CD4-positive, alpha-beta memory T cell (primary cell): ENCODE measurements at regions not wholly inside any gene's neighbourhood (a gene's known extent, or its start where the extent isn't known, plus 50 kb on each side); places are given as distances from the start of the nearest gene placed in this dataset.
A peak's percentile ranks its signal among the peaks of the same experiment; 100 is the strongest.

Experiments
- CTCF ChIA-PET: fragments of 350-600 bp; sonication (Branson Sonifier 250); formaldehyde crosslinking; loops from one replicate; lab custom pipeline; 2021; ENCODE audit warnings: inconsistent platforms; ENCODE audit not compliant: partially characterized antibody; lab: Charles Lee
- POLR2A ChIA-PET: fragments of 350-600 bp; sonication (Branson Sonifier 250); formaldehyde crosslinking; loops from one replicate; lab custom pipeline; 2021; ENCODE audit not compliant: partially characterized antibody; lab: Charles Lee
- DNase-seq, 5 donors: peaks; one replicate each; pipeline versions ENCODE4 v3.0.0 to v3.0.0-alpha.2; 2020 to 2022; ENCODE audit warnings: mixed read lengths in 1 of 5
- H3K27ac ChIP-seq: one replicate; pipeline ENCODE4 v1.7.0; 2013; ENCODE audit warnings: low read depth, low read length
- H3K27me3 ChIP-seq: 2 replicates; pipeline ENCODE4 v1.7.0; 2013; ENCODE audit warnings: mild to moderate bottlenecking, low read length, moderate library complexity; ENCODE audit not compliant: insufficient read depth
- H3K36me3 ChIP-seq: 2 replicates; pipeline ENCODE4 v1.7.0; 2013; ENCODE audit warnings: mild to moderate bottlenecking, low read length, moderate library complexity; ENCODE audit not compliant: insufficient read depth
- H3K4me1 ChIP-seq: 2 replicates; pipeline ENCODE4 v1.7.0; 2013; ENCODE audit warnings: mild to moderate bottlenecking, low read length, moderate library complexity; ENCODE audit not compliant: insufficient read depth
- H3K4me3 ChIP-seq, 2 donors: one replicate each; pipeline ENCODE4 v1.7.0; 2013; ENCODE audit warnings: low read length in 2 of 2, mild to moderate bottlenecking in 1 of 2
- H3K9me3 ChIP-seq, 2 donors: one replicate each; pipeline ENCODE4 v1.7.0; 2013; ENCODE audit warnings: low read length in 2 of 2, control low read depth in 1 of 2; ENCODE audit not compliant: control insufficient read depth in 1 of 2
- H3K27ac Mint-ChIP-seq, 7 donors: one replicate each; pipeline ENCODE4 v1.8.0; 2020 to 2021; ENCODE audit warnings: mixed read lengths in 7 of 7, mild to moderate bottlenecking in 6 of 7, inconsistent platforms in 3 of 7, moderate library complexity in 3 of 7
- H3K27me3 Mint-ChIP-seq, 2 donors: one replicate each; pipeline ENCODE4 v1.8.0; 2020 to 2021; ENCODE audit warnings: mixed read lengths in 2 of 2
- H3K36me3 Mint-ChIP-seq, 2 donors: one replicate each; pipeline ENCODE4 v1.8.0; 2020 to 2021; ENCODE audit warnings: mixed read lengths in 2 of 2, inconsistent platforms in 1 of 2, mild to moderate bottlenecking in 1 of 2
- H3K4me1 Mint-ChIP-seq, 4 donors: one replicate each; pipeline ENCODE4 v1.8.0; 2020 to 2021; ENCODE audit warnings: mixed read lengths in 4 of 4, mild to moderate bottlenecking in 1 of 4
- H3K4me3 Mint-ChIP-seq, 8 donors: one replicate each; pipeline ENCODE4 v1.8.0; 2020 to 2021; ENCODE audit warnings: mixed read lengths in 8 of 8, mild to moderate bottlenecking in 7 of 8, moderate library complexity in 6 of 8, inconsistent platforms in 3 of 8
- H3K9me3 Mint-ChIP-seq, 8 donors: one replicate each; pipeline ENCODE4 v1.8.0; 2020 to 2021; ENCODE audit warnings: mixed read lengths in 8 of 8, mild to moderate bottlenecking in 5 of 8, inconsistent platforms in 3 of 8, moderate library complexity in 1 of 8
- intact Hi-C: fragments of 100-400 bp; cut with micrococcal nuclease; formaldehyde crosslinking; loops from one replicate; pipeline ENCODE4 v1.15.1; 2023

GRCh38 chr13:86714495-86714894 lies 915.3 kb upstream of the SLITRK6 start:
- no peaks in the 10 kb centered on the region for H3K4me1 Mint-ChIP-seq
- H3K27me3 Mint-ChIP-seq: no peaks in the 10 kb centered on the region
- no peak for DNase-seq
- no peak overlapping the region for H3K4me3 ChIP-seq
- no peak overlapping the region for H3K27ac Mint-ChIP-seq
- no peak overlapping the region for H3K27ac ChIP-seq
- ChIA-PET POLR2A (no interaction called here), CTCF (no interaction called here)
- no peaks in the 10 kb centered on the region for H3K4me1 ChIP-seq
- H3K27me3 ChIP-seq: no peaks in the 10 kb centered on the region
- intact Hi-C loops: no loop called here
- no peaks in the 10 kb centered on the region for H3K36me3 ChIP-seq
- H3K9me3 ChIP-seq: no peaks in the 10 kb centered on the region
- H3K9me3 Mint-ChIP-seq: peaks cover 0 to 35% (median 13%) of the 10 kb centered on the region in 8 donors
- no peak overlapping the region for H3K4me3 Mint-ChIP-seq
- H3K36me3 Mint-ChIP-seq: no peaks in the 10 kb centered on the region

GRCh38 chr13:86725105-86725504 lies 925.9 kb upstream of the SLITRK6 start:
- Histone ChIP-seq H3K4me3 (no peak overlapping the region), H3K36me3 (no peaks in the 10 kb centered on the region), H3K27me3 (no peaks in the 10 kb centered on the region), H3K4me1 (no peaks in the 10 kb centered on the region), H3K27ac (no peak overlapping the region), H3K9me3 (no peaks in the 10 kb centered on the region)
- Mint-ChIP-seq H3K4me3 (no peak overlapping the region), H3K4me1 (no peaks in the 10 kb centered on the region), H3K36me3 (no peaks in the 10 kb centered on the region), H3K27ac (no peak overlapping the region), H3K27me3 (no peaks in the 10 kb centered on the region), H3K9me3 (peaks cover 2 to 21% (median 7%) of the 10 kb centered on the region in 8 donors)
- DNase-seq: no peak
- ChIA-PET POLR2A (no interaction called here), CTCF (no interaction called here)
- intact Hi-C loops: no loop called here

- Mint-ChIP-seq H3K9me3 (peaks cover 4 to 20% (median 9%) of the 10 kb centered on the region in 8 donors), H3K36me3 (peaks cover 0 to 1% of the 10 kb centered on the region in 2 donors), H3K4me1 (no peaks in the 10 kb centered on the region), H3K4me3 (no peak overlapping the region), H3K27ac (no peak overlapping the region), H3K27me3 (no peaks in the 10 kb centered on the region)
- intact Hi-C loops: no loop called here
- Histone ChIP-seq H3K4me1 (no peaks in the 10 kb centered on the region), H3K27me3 (no peaks in the 10 kb centered on the region), H3K36me3 (no peaks in the 10 kb centered on the region), H3K9me3 (no peaks in the 10 kb centered on the region), H3K4me3 (no peak overlapping the region), H3K27ac (no peak overlapping the region)
- POLR2A ChIA-PET: no interaction called here
- no peak for DNase-seq
- CTCF ChIA-PET: no interaction called here
Measured at GRCh38 chr13:86729206-86729605, 930.0 kb upstream of the SLITRK6 start.

- CTCF ChIA-PET: no interaction called here
- Mint-ChIP-seq H3K4me1 (no peaks in the 10 kb centered on the region), H3K27me3 (no peaks in the 10 kb centered on the region), H3K27ac (no peak overlapping the region), H3K36me3 (peaks cover 0 to 1% of the 10 kb centered on the region in 2 donors), H3K4me3 (no peak overlapping the region), H3K9me3 (peaks cover 4 to 29% (median 12%) of the 10 kb centered on the region in 8 donors)
- intact Hi-C loops: no loop called here
- Histone ChIP-seq H3K4me3 (no peak overlapping the region), H3K4me1 (no peaks in the 10 kb centered on the region), H3K27me3 (no peaks in the 10 kb centered on the region), H3K27ac (no peak overlapping the region), H3K36me3 (no peaks in the 10 kb centered on the region), H3K9me3 (no peaks in the 10 kb centered on the region)
- POLR2A ChIA-PET: no interaction called here
- no peak for DNase-seq
Measured at GRCh38 chr13:86731987-86732386, 932.8 kb upstream of the SLITRK6 start.

- Histone ChIP-seq H3K27ac (no peak overlapping the region), H3K9me3 (no peaks in the 10 kb centered on the region), H3K4me3 (no peak overlapping the region), H3K27me3 (no peaks in the 10 kb centered on the region), H3K4me1 (no peaks in the 10 kb centered on the region), H3K36me3 (no peaks in the 10 kb centered on the region)
- Mint-ChIP-seq H3K36me3 (peaks cover 0 to 1% of the 10 kb centered on the region in 2 donors), H3K9me3 (peaks cover 0 to 28% (median 12%) of the 10 kb centered on the region in 8 donors), H3K4me1 (no peaks in the 10 kb centered on the region), H3K27ac (no peak overlapping the region), H3K4me3 (no peak overlapping the region), H3K27me3 (no peaks in the 10 kb centered on the region)
- intact Hi-C loops: no loop called here
- no peak for DNase-seq
- CTCF ChIA-PET: no interaction called here
- POLR2A ChIA-PET: no interaction called here
Measured at GRCh38 chr13:86737334-86737932, 933.7 kb upstream of the SLITRK5 start.

GRCh38 chr13:86741762-86742285 lies 929.3 kb upstream of the SLITRK5 start:
- no peaks in the 10 kb centered on the region for H3K36me3 Mint-ChIP-seq
- Histone ChIP-seq H3K27me3 (no peaks in the 10 kb centered on the region), H3K4me3 (no peak overlapping the region), H3K27ac (no peak overlapping the region), H3K36me3 (no peaks in the 10 kb centered on the region), H3K9me3 (no peaks in the 10 kb centered on the region), H3K4me1 (no peaks in the 10 kb centered on the region)
- peaks cover 0 to 27% (median 6%) of the 10 kb centered on the region in 8 donors for H3K9me3 Mint-ChIP-seq
- CTCF ChIA-PET: no interaction called here
- H3K27ac Mint-ChIP-seq: no peak overlapping the region
- no peaks in the 10 kb centered on the region for H3K4me1 Mint-ChIP-seq
- H3K4me3 Mint-ChIP-seq: no peak overlapping the region
- no peak for DNase-seq
- POLR2A ChIA-PET: no interaction called here
- no peaks in the 10 kb centered on the region for H3K27me3 Mint-ChIP-seq
- intact Hi-C loops: no loop called here

- H3K36me3 Mint-ChIP-seq: no peaks in the 10 kb centered on the region
- H3K27ac Mint-ChIP-seq: peak overlapping the region; percentile 14 to 89 (median 81)
- no peaks in the 10 kb centered on the region for H3K27me3 Mint-ChIP-seq
- POLR2A ChIA-PET: interaction anchor here (1.5 kb wide), 1 partner anchor 9 kb away, joined by 8 read pairs; no protein-coding TSS in a partner anchor
- intact Hi-C loops: no loop called here
- H3K4me1 Mint-ChIP-seq: peaks cover 0 to 10% (median 2%) of the 10 kb centered on the region in 4 donors
- no peaks in the 10 kb centered on the region for H3K4me1 ChIP-seq
- no peaks in the 10 kb centered on the region for H3K36me3 ChIP-seq
- peaks cover 0 to 4% of the 10 kb centered on the region in 2 donors for H3K9me3 ChIP-seq
- H3K27me3 ChIP-seq: no peaks in the 10 kb centered on the region
- DNase-seq: peak; percentile 14 to 71 (median 54)
- CTCF ChIA-PET: no interaction called here
- H3K4me3 Mint-ChIP-seq: peak overlapping the region in 6 of 8 donors; percentile 27 to 62 (median 34)
- peaks cover 0 to 26% (median 15%) of the 10 kb centered on the region in 8 donors for H3K9me3 Mint-ChIP-seq
- peak overlapping the region; percentile 36 for H3K27ac ChIP-seq
- no peak overlapping the region for H3K4me3 ChIP-seq
Measured at GRCh38 chr13:86757236-86757978, 913.8 kb upstream of the SLITRK5 start.
